ENCODE measurements at regions not wholly inside any gene's neighbourhood (a gene's known extent, or its start where the extent isn't known, plus 50 kb on each side); places are given as distances from the start of the nearest gene placed in this dataset.

GRCh38 chr2:34875091-34875745 lies 1276.1 kb upstream of the FAM98A start:
- Histone ChIP-seq H3K9me3 (ENCODE audit: low read depth) (no peaks in the 10 kb centered on the region), H3K4me1 (peaks cover 6% of the 10 kb centered on the region), H3K4me3 (no peak overlapping the region), H3K36me3 (no peaks in the 10 kb centered on the region), H3K79me2 (ENCODE audit: low read depth) (no peaks in the 10 kb centered on the region), H3K27ac (no peak overlapping the region), H3K9ac (no peak overlapping the region), H3F3A (ENCODE audit: low read depth) (no peaks in the 10 kb centered on the region), H3K4me2 (no peak overlapping the region), H3K27me3 (no peaks in the 10 kb centered on the region), H4K20me1 (ENCODE audit: low read depth) (no peaks in the 10 kb centered on the region), H2AFZ (replicated peaks) (peak overlapping the region; percentile 3)
- Mint-ChIP-seq H3K36me3 (no peaks in the 10 kb centered on the region), H3K9me3 (no peaks in the 10 kb centered on the region), H3K4me3 (no peak overlapping the region), H3K27ac (no peak overlapping the region), H3K4me1 (no peaks in the 10 kb centered on the region), H3K27me3 (ENCODE audit: insufficient read depth, low read depth) (no peaks in the 10 kb centered on the region)
- DNase-seq (ENCODE audit: low spot score), result no peak
- TF ChIP-seq CTCF (IDR thresholded peaks at IDR 0.05) (no peak), EZH2 (IDR thresholded peaks at IDR 0.05) (no peak), EZH2phosphoT487 (IDR thresholded peaks at IDR 0.05) (no peak)

GRCh38 chr2:34853646-34854045 lies 1254.5 kb upstream of the FAM98A start:
- Mint-ChIP-seq H3K4me3 (no peak overlapping the region), H3K36me3 (no peaks in the 10 kb centered on the region), H3K27me3 (ENCODE audit: insufficient read depth, low read depth) (no peaks in the 10 kb centered on the region), H3K4me1 (no peaks in the 10 kb centered on the region), H3K27ac (no peak overlapping the region), H3K9me3 (peaks cover 10% of the 10 kb centered on the region)
- DNase-seq (ENCODE audit: low spot score), result no peak
- Histone ChIP-seq H3F3A (ENCODE audit: low read depth) (no peaks in the 10 kb centered on the region), H3K4me1 (no peaks in the 10 kb centered on the region), H3K4me2 (no peak overlapping the region), H3K27ac (no peak overlapping the region), H3K9ac (no peak overlapping the region), H3K27me3 (no peaks in the 10 kb centered on the region), H4K20me1 (ENCODE audit: low read depth) (no peaks in the 10 kb centered on the region), H3K4me3 (no peak overlapping the region), H3K9me3 (ENCODE audit: low read depth) (peaks cover 7% of the 10 kb centered on the region), H3K36me3 (no peaks in the 10 kb centered on the region), H3K79me2 (ENCODE audit: low read depth) (no peaks in the 10 kb centered on the region), H2AFZ (replicated peaks) (no peak overlapping the region)
- TF ChIP-seq CTCF (IDR thresholded peaks at IDR 0.05), result no peak
- TF ChIP-seq EZH2phosphoT487 (IDR thresholded peaks at IDR 0.05), result no peak
- TF ChIP-seq EZH2 (IDR thresholded peaks at IDR 0.05), result no peak

GRCh38 chr2:34851804-34852203 lies 1252.7 kb upstream of the FAM98A start:
- H3K9me3 Mint-ChIP-seq, result peaks cover 10% of the 10 kb centered on the region

More at GRCh38 chr2:34851804-34852203, 1252.7 kb upstream of the FAM98A start:
- no peak overlapping the region for H3K27ac ChIP-seq
- H3K4me2 ChIP-seq, result no peak overlapping the region
- no peaks in the 10 kb centered on the region for H4K20me1 ChIP-seq (ENCODE audit: low read depth)
- H3K9me3 ChIP-seq (ENCODE audit: low read depth), result peaks cover 7% of the 10 kb centered on the region
- no peaks in the 10 kb centered on the region for H3K4me1 ChIP-seq
- no peaks in the 10 kb centered on the region for H3K4me1 Mint-ChIP-seq
- H3K27ac Mint-ChIP-seq, result no peak overlapping the region
- H3K27me3 Mint-ChIP-seq (ENCODE audit: insufficient read depth, low read depth), result no peaks in the 10 kb centered on the region
- no peak overlapping the region for H3K4me3 Mint-ChIP-seq
- H3K27me3 ChIP-seq, result no peaks in the 10 kb centered on the region
- no peak overlapping the region for H3K4me3 ChIP-seq
- TF ChIP-seq CTCF (IDR thresholded peaks at IDR 0.05), result no peak
- no peak for TF ChIP-seq EZH2phosphoT487 (IDR thresholded peaks at IDR 0.05)
- TF ChIP-seq EZH2 (IDR thresholded peaks at IDR 0.05), result no peak
- no peaks in the 10 kb centered on the region for H3F3A ChIP-seq (ENCODE audit: low read depth)
- H3K36me3 Mint-ChIP-seq, result no peaks in the 10 kb centered on the region
- H2AFZ ChIP-seq (replicated peaks), result no peak overlapping the region
- H3K9ac ChIP-seq, result no peak overlapping the region
- H3K36me3 ChIP-seq, result no peaks in the 10 kb centered on the region
- no peaks in the 10 kb centered on the region for H3K79me2 ChIP-seq (ENCODE audit: low read depth)
- no peak for DNase-seq (ENCODE audit: low spot score)

Data from neural progenitor cell (in vitro differentiated cells).